ENCODE measurements at regions not wholly inside any gene's neighbourhood (a gene's known extent, or its start where the extent isn't known, plus 50 kb on each side); places are given as distances from the start of the nearest gene placed in this dataset.

- peaks cover 13% of the 10 kb centered on the region for H3K9me3 Mint-ChIP-seq
- intact Hi-C loops (cut with micrococcal nuclease) = no loop called here
- no peak overlapping the region for H3K4me3 Mint-ChIP-seq
- peaks cover 5% of the 10 kb centered on the region for H3K4me1 Mint-ChIP-seq (ENCODE audit: low read depth)
- no peak overlapping the region for H3K27ac Mint-ChIP-seq
- no peaks in the 10 kb centered on the region for H3K36me3 Mint-ChIP-seq (ENCODE audit: low read depth)
- no peaks in the 10 kb centered on the region for H3K27me3 Mint-ChIP-seq
These were observed 701.5 kb upstream of the MEF2C start for GRCh38 chr5:89584339-89584956.

DNA sequence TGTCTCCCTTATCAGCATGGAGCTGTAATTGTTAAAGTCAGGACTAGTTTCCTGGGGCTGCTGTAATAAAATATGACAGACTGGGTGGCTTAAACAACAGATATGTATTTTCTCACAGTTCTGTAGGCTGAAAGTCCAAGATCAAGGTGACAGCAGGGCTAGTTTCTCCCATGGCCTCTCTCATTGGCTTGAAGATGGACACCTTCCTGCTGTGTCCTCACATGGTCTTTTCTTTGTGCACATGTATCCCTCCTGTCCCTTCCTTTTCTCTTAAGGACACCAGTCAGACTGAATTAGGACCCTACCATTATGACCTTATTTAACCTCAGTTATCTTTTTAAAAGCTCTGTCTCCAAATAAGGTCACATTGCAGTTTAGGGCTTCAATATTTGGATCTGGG is 700.5 kb upstream of the MEF2C start:
- Mint-ChIP-seq H3K4me1 (ENCODE audit: low read depth) (peaks cover 5% of the 10 kb centered on the region), H3K27me3 (no peaks in the 10 kb centered on the region), H3K36me3 (ENCODE audit: low read depth) (no peaks in the 10 kb centered on the region), H3K9me3 (peaks cover 13% of the 10 kb centered on the region), H3K4me3 (no peak overlapping the region), H3K27ac (no peak overlapping the region)
- intact Hi-C loops (cut with micrococcal nuclease) = no loop called here

DNA sequence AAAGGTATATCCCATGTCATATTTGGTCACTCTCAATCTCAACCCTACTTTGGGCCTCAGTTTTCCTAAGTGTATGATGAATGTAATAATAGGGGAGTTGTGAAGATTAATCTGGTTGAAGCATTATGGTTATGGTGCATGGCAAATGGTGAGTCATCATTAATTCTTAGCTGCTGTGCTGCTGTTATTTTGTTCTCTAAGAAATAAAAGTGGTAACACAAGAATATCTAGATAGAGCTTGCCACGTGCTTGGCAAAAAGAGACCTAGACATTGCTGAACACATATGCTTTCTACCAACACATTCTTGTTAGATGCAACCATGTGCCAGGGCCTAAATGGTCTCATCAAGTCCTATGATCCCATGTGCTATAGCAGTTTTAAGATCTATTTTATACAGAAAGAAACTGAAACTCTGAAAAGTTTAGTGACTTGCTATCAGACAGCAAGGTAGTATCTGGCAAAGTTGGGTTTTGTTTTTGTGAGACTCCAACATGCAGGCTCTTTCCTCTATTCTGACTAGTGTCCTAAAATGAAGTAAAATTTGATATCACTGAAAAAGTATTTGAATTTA is 699.9 kb upstream of the MEF2C start:
- Mint-ChIP-seq H3K27me3 (no peaks in the 10 kb centered on the region), H3K36me3 (ENCODE audit: low read depth) (no peaks in the 10 kb centered on the region), H3K4me1 (ENCODE audit: low read depth) (peaks cover 5% of the 10 kb centered on the region), H3K9me3 (peaks cover 13% of the 10 kb centered on the region), H3K27ac (no peak overlapping the region), H3K4me3 (no peak overlapping the region)
- intact Hi-C loops (cut with micrococcal nuclease) = no loop called here

- Mint-ChIP-seq H3K4me3 (no peak overlapping the region), H3K36me3 (ENCODE audit: low read depth) (no peaks in the 10 kb centered on the region), H3K4me1 (ENCODE audit: low read depth) (peaks cover 5% of the 10 kb centered on the region), H3K27me3 (no peaks in the 10 kb centered on the region), H3K27ac (no peak overlapping the region), H3K9me3 (peaks cover 13% of the 10 kb centered on the region)
- intact Hi-C loops (cut with micrococcal nuclease) = no loop called here
These were observed 698.0 kb upstream of the MEF2C start for GRCh38 chr5:89580976-89581375.

- no peaks in the 10 kb centered on the region for H3K27me3 Mint-ChIP-seq
- no peaks in the 10 kb centered on the region for H3K9me3 Mint-ChIP-seq
- intact Hi-C loops (cut with micrococcal nuclease) = no loop called here
- H3K36me3 Mint-ChIP-seq (ENCODE audit: low read depth) = no peaks in the 10 kb centered on the region
- H3K27ac Mint-ChIP-seq = no peak overlapping the region
- H3K4me1 Mint-ChIP-seq (ENCODE audit: low read depth) = no peaks in the 10 kb centered on the region
- H3K4me3 Mint-ChIP-seq = no peak overlapping the region
These were observed 692.3 kb upstream of the MEF2C start for GRCh38 chr5:89575319-89575718.

DNA sequence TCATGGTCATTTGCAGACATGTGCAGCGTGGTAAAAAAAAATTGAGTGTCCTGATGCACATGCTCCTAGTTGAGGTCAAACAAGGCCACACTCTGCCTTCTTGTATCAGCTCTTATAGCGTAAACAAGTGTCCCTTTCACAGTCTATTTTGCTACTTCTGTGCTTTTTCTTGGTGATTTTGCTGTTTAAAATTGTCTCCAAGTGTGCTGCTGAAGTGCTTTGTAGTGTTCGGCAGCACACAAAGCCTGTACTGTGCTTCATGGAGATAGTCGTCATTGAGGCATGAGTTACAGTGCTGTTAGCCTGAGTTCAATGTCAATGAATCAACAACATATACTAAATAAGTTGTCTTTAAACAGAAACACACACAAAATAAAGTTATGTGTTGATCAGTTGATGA is 690.4 kb upstream of the MEF2C start:
- H3K27ac Mint-ChIP-seq = no peak overlapping the region
- no peaks in the 10 kb centered on the region for H3K4me1 Mint-ChIP-seq (ENCODE audit: low read depth)
- no peak overlapping the region for H3K4me3 Mint-ChIP-seq
- no peaks in the 10 kb centered on the region for H3K36me3 Mint-ChIP-seq (ENCODE audit: low read depth)
- no peaks in the 10 kb centered on the region for H3K27me3 Mint-ChIP-seq
- intact Hi-C loops (cut with micrococcal nuclease) = no loop called here
- no peaks in the 10 kb centered on the region for H3K9me3 Mint-ChIP-seq

DNA sequence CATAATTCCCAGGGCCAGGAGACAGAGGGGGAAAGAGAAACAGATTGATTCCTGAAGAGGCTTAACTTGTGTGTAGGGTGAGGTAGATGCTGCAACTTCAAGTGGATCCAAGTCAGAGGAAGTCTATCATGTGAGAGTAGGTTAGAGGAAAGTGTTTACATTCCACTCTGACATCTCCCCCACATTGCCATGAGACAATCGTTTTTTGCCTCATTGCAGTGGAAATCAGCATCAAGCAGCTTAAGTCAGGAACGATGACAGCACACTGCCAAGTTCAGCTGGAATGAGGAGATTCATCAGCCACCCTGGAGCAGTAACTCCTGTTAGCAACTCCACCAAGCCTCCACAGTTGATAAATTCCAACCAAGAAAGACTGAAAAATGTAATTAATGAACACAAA is 689.7 kb upstream of the MEF2C start:
- Mint-ChIP-seq H3K4me3 (no peak overlapping the region), H3K36me3 (ENCODE audit: low read depth) (no peaks in the 10 kb centered on the region), H3K4me1 (ENCODE audit: low read depth) (no peaks in the 10 kb centered on the region), H3K27ac (no peak overlapping the region), H3K27me3 (no peaks in the 10 kb centered on the region), H3K9me3 (no peaks in the 10 kb centered on the region)
- intact Hi-C loops (cut with micrococcal nuclease) = no loop called here

DNA sequence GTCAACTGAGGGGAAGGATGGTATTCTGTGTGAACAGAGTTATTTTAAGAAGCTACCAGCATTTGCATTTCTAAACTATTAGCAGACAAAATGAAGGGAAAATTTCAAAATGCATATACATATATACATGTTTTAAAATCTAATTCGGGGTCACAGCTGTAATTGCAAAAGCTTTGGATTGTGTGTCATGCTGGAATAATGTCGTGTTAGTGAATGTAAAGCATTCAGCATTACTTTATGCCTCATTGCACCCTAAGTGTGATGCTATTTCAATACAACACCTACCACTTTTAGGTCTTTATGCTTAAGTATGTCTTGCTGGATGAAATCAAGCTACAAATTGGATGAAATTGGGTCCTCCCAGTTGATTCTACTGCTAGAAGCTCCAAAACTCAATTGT is 687.6 kb upstream of the MEF2C start:
- intact Hi-C loops (cut with micrococcal nuclease) = no loop called here
- Mint-ChIP-seq H3K9me3 (no peaks in the 10 kb centered on the region), H3K27me3 (no peaks in the 10 kb centered on the region), H3K4me1 (ENCODE audit: low read depth) (no peaks in the 10 kb centered on the region), H3K4me3 (no peak overlapping the region), H3K36me3 (ENCODE audit: low read depth) (no peaks in the 10 kb centered on the region), H3K27ac (no peak overlapping the region)

- no peaks in the 10 kb centered on the region for H3K4me1 Mint-ChIP-seq (ENCODE audit: low read depth)
- intact Hi-C loops (cut with micrococcal nuclease) = no loop called here
- no peaks in the 10 kb centered on the region for H3K36me3 Mint-ChIP-seq (ENCODE audit: low read depth)
These were observed 683.4 kb upstream of the MEF2C start for GRCh38 chr5:89566340-89566739.

DNA sequence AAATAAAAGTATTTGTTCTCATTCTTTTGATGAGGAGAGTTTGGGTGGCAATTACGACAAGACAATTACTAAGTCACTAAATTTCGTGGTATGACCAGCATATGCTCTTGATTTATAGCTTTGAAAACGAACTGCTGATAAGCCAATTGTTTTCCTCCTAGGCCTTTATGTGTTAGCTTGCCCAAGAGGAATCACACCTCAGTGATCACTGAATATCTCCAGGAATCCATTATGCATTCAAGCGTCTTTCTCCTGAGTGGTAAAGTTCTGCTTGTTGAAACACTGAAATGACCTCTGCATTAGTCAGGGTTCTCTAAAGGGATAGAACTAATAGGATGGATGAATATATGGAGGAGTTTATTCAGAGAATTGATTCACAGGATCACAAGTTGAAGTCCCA is 677.7 kb upstream of the MEF2C start:
- Mint-ChIP-seq H3K27ac (no peak overlapping the region), H3K4me1 (ENCODE audit: low read depth) (no peaks in the 10 kb centered on the region), H3K9me3 (no peaks in the 10 kb centered on the region), H3K36me3 (ENCODE audit: low read depth) (no peaks in the 10 kb centered on the region), H3K4me3 (no peak overlapping the region), H3K27me3 (no peaks in the 10 kb centered on the region)
- intact Hi-C loops (cut with micrococcal nuclease) = no loop called here

More at GRCh38 chr5:89566340-89566739, 683.4 kb upstream of the MEF2C start:
- Mint-ChIP-seq H3K4me3 (no peak overlapping the region), H3K9me3 (no peaks in the 10 kb centered on the region), H3K27ac (no peak overlapping the region), H3K27me3 (no peaks in the 10 kb centered on the region)

GRCh38 chr5:89556215-89556913 is 673.4 kb upstream of the MEF2C start:
- Mint-ChIP-seq H3K4me1 (ENCODE audit: low read depth) (no peaks in the 10 kb centered on the region), H3K27ac (no peak overlapping the region), H3K27me3 (no peaks in the 10 kb centered on the region), H3K9me3 (no peaks in the 10 kb centered on the region), H3K36me3 (ENCODE audit: low read depth) (no peaks in the 10 kb centered on the region), H3K4me3 (no peak overlapping the region)
- intact Hi-C loops (cut with micrococcal nuclease) = no loop called here

- H3K27ac Mint-ChIP-seq = no peak overlapping the region
- intact Hi-C loops (cut with micrococcal nuclease) = no loop called here
- H3K27me3 Mint-ChIP-seq = no peaks in the 10 kb centered on the region
- no peak overlapping the region for H3K4me3 Mint-ChIP-seq
- H3K4me1 Mint-ChIP-seq (ENCODE audit: low read depth) = no peaks in the 10 kb centered on the region
- no peaks in the 10 kb centered on the region for H3K36me3 Mint-ChIP-seq (ENCODE audit: low read depth)
- H3K9me3 Mint-ChIP-seq = no peaks in the 10 kb centered on the region
These were observed 663.7 kb upstream of the MEF2C start for GRCh38 chr5:89546657-89547056.

GRCh38 chr5:89545626-89546025 is 662.6 kb upstream of the MEF2C start:
- Mint-ChIP-seq H3K9me3 (no peaks in the 10 kb centered on the region), H3K4me3 (no peak overlapping the region), H3K36me3 (ENCODE audit: low read depth) (no peaks in the 10 kb centered on the region), H3K27me3 (no peaks in the 10 kb centered on the region), H3K27ac (no peak overlapping the region), H3K4me1 (ENCODE audit: low read depth) (no peaks in the 10 kb centered on the region)
- intact Hi-C loops (cut with micrococcal nuclease) = no loop called here

DNA sequence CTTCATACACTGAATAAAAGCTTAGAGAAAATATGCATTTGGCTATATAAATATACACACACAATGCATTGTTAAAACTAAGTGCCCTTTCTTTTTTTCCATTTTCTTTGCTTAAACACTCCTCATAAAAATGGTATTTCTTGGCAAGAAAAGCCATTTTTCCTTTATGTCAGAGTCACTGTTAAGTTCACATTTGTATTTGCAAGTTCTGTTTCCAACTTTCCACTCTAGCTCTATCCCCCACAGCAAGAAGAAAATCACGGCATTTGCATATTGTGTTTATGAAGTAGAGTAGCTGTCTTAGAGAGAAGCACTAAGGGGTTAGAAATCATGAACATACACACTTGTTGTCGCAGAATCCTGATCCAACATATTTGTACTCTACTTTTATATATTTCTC is 662.1 kb upstream of the MEF2C start:
- intact Hi-C loops (cut with micrococcal nuclease) = no loop called here
- H3K27me3 Mint-ChIP-seq = no peaks in the 10 kb centered on the region
- H3K36me3 Mint-ChIP-seq (ENCODE audit: low read depth) = no peaks in the 10 kb centered on the region
- no peak overlapping the region for H3K4me3 Mint-ChIP-seq
- no peak overlapping the region for H3K27ac Mint-ChIP-seq
- no peaks in the 10 kb centered on the region for H3K9me3 Mint-ChIP-seq
- no peaks in the 10 kb centered on the region for H3K4me1 Mint-ChIP-seq (ENCODE audit: low read depth)

DNA sequence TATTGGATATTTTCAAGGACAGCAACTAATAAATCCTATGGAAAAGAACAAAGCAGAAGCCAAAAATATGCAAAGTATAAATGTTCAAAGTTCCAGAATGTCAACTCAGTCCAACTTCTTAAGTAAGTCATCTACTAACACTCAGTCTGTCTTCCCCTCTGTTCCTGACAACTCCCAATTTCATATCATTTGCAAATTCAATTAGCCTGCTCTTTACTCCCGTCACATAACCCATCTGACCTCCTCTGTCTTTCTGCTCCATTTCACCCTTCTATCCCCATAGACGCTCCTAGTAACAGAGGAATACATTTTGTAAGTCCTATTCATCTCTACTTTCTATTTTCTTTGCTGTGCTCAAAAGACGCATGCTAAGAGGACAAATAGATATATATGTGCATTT is 659.8 kb upstream of the MEF2C start:
- H3K27ac Mint-ChIP-seq = no peak overlapping the region
- H3K9me3 Mint-ChIP-seq = no peaks in the 10 kb centered on the region
- H3K4me3 Mint-ChIP-seq = no peak overlapping the region
- H3K36me3 Mint-ChIP-seq (ENCODE audit: low read depth) = no peaks in the 10 kb centered on the region
- H3K4me1 Mint-ChIP-seq (ENCODE audit: low read depth) = no peaks in the 10 kb centered on the region
- H3K27me3 Mint-ChIP-seq = no peaks in the 10 kb centered on the region
- intact Hi-C loops (cut with micrococcal nuclease) = no loop called here
